ENCODE measurements at regions not wholly inside any gene's neighbourhood (a gene's known extent, or its start where the extent isn't known, plus 50 kb on each side); places are given as distances from the start of the nearest gene placed in this dataset.

- no peak for DNase-seq
Measured at GRCh38 chr6:2502096-2502997, 248.4 kb downstream of the MYLK4 start.

DNA sequence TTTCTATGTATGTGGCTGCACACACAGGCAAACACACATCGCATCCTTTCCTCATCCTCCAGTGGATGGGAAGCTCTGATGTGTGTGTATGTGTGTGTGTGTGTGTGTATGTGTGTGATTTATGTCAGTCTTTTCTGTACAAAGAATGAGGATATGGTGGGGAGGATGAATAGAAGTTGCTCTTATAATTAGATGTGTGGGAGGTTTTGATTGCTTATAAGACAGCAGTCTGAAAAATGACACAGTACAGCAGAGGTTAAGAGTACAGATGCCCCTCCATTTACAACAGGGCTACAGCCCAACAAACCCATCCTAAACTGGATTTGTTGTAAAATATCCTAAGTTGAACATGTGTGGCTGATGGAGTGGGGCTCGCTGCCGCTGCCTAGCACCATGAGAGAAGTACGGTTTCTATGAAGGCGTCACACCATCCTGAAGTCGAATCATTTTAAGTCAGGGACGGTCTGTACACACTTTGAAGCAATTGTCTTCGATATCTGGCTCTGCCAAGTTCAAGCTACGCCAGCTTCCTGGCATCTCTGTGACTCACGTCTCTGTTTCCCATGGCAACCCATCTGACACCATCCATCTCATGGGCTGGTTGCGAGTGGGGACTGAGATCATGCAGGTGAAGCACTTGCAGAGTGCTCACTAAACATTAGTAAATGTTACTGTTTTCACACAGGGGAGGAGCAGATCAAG, 252.6 kb downstream of the MYLK4 start:
- DNase-seq = no peak

- no peak for DNase-seq
Measured at GRCh38 chr6:2496291-2496690, 250.9 kb upstream of the GMDS start.

DNA sequence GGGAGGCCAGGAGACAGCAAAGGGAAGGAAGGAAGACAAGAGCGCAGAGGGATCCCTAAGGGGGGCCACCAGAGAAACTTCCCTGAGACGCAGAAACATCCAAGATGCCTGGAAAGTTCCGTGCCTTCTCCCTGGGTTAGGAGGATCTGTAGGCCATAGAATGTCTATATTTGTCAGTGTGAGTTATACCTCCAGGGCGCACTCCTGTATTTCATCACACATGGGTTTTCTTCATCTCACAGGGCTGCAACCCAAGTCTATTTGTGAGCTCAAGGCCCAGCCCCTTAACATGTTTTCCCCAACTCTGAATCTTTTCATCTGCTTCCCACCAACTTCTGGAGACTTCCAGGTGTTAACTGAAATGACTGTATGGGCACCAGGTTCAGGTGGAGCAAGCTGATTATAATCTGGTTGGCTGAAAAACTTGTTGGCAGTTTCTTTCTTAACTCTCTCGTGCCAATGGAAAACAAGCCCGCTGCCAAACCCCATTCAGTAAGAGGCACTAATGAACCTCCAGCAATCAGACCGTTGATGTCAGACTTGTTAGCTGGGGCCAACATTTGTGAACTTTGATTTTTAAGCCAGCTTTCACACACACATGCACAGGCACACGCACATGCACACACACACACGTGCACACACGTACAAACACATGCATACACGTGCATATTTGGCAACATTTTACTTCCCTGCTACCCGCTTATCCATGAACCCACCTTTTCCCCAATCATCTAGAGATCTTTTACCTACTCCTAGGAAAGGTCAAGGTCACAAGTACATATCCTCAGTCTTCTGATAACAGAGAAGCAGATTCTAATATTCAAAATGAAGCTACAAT, 247.5 kb upstream of the GMDS start:
- no peak for DNase-seq

DNA sequence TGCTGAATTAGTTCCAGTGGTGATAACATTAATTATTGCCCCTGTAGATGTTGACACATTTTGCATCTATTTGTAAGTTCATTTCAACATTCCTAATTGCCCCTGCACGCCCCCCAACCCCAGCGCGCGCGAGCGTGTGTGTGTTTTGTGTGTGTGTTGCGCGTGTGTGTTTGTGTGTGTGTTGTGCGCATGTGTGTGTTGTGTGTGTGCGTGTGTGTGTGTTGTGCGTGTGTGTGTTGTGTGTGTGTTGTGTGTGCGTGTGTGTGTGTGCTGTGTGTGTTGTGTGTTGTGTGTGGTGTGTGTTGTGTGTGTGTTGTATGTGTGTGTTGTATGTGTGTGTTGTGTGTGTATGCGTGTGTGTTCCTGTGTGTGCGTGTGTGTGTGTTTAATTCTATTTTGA, 245.7 kb upstream of the GMDS start:
- no peak for DNase-seq

GRCh38 chr6:2488578-2488977, 243.2 kb upstream of the GMDS start:
- no peak for DNase-seq

DNA sequence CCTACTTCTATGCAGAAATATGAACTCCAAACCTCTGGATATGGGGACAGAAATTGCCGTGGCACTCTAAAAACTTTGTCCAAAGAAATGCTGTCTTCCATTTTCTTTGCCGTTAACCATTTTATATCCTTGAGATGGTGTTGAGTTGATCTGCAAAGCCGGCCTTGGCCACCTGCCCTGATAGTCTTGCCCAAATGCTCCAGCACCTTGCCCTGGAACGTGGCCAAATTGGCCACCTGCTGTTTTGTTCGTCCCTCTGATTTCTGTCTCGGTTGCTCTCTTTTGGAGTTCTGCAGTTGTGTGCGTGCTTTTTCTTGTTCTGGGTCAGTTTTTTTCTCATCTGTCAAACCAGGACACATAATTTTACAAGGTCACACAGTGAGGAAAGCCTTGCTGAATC, 239.7 kb upstream of the GMDS start:
- no peak for DNase-seq

DNA sequence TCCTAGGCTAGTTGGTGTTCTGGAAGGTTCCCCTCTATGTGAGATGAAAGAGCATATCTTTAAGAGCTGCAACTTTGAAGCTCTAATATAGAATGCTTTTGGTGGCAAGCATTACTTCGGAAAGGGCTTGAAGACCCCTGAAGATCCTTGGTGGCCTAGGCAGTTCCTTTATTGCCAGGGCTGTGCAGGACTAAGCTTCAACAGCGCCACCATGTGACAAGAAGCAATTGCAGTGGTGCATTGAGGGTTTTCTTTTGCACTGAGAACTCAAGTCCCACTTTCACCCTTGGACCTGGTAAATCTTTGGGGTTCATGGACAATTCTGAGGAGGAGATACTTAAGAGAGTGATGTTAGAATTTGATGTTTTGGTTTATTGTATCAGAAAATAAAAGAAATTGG, 237.4 kb upstream of the GMDS start:
- no peak for DNase-seq

- no peak for DNase-seq
Measured at GRCh38 chr6:2481307-2481706, 235.9 kb upstream of the GMDS start.

DNA sequence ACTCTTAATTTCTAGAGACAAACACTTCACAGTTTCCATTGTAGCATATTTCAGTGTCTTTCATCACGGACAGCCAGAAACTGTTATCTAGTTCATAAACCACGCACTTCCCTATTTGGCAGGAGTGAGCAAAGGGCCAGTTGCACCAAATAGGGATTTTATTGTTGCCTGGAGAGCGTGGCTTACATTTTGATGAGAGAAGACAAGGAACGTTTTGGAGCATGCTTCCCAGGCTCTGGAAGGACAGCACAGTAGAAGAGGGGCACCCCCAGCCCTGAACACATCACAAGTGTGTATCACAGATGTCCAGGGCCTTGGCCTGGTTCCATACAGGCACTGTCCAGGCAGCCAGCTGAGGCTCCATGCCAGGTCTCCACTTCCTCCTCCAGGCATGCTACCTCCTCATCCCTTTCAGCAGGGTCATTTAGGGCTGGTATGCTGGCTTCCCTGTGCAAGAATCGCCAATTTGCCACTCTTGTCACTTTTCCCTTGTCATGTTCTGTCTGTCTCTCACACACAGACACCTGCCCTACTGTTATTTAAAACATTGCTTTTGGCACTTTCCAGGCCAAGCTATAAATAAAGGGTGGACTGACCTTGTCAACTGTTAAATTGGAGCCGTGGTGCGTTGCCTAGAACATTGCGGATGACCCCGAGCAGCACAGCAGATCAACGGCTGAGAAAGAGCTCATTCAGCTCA, 235.0 kb upstream of the GMDS start:
- no peak for DNase-seq

DNA sequence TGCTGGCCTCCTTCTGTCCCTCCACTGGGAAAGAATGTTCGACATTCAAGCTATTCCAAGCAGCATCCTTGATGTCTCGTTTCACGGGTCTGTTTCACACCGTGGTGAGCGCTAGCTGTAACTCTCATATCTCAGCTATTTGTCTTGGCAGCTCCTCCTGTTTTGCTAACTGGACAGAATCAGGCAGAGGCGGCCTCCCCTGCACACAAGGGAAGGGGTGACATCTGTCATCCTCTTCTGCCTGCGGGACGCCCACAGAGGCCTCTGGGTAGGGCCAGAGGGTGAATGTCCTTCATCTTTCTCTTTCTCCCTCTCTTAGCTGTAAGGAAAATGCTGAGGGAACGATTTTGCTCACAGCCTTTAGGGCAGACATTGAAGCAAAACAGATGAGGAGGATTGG, 232.8 kb upstream of the GMDS start:
- DNase-seq = no peak

- DNase-seq = no peak
Measured at GRCh38 chr6:2477666-2478065, 232.3 kb upstream of the GMDS start.

DNA sequence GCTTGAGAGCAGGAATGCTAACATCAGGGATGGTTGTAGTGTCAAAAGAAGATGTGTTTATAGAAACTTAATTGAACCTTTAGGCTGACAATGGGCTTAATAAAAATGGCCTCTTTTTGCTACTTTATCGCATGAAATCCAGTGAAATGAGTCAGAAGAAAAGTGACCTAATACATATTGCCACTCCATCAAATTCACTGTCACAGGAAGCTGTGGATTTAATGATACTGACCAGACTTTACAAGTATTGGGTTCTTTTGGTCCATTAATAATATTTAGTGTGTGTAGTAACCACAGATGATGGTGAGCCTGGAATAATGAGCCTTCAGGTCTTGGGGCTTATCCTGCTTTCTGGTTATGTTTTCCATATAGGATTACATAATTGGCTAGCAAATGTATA, 231.8 kb upstream of the GMDS start:
- no peak for DNase-seq

DNA sequence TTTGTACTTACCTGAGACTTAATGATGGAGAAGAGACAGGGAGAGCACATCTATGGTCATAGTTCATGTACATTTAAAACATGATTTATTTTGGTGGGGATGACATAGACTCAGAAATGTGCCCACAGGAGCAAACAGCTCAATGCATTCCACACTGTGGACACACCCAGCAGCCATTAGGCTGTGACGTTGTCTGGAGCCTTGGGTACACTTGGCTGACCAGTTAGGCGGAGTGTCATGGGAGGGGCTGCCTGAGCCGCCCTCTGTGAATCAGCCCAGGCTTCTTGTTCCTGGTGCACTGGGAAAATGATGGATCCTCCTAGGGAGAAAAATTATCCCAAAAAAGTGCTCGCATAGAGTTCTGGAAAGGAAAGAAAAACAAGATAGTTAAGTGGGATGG, 231.0 kb upstream of the GMDS start:
- no peak for DNase-seq

DNA sequence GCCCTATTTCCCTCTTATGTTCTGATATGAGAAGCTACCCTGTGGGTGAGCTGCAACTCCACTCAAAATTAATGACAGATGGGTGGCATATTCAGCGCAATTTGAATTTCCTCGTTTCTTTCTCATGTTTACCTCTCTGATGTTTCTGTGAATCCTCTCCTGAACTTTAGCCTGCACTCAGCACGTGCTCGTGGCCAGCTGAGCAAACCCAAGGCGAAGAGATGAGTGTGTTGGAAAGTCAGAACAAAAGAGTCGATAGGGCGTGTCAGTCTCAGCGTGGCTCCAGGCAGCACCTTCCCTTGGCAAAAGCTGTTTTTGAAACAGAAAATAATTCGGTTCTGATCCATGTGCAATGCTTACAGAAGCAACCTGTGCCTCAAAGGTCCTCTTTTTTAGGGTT, 226.1 kb upstream of the GMDS start:
- no peak for DNase-seq

- DNase-seq = no peak
Measured at GRCh38 chr6:2469428-2469827, 224.0 kb upstream of the GMDS start.

- no peak for DNase-seq
Measured at GRCh38 chr6:2468601-2468955, 223.2 kb upstream of the GMDS start.

- DNase-seq = no peak
Measured at GRCh38 chr6:2467929-2468600, 222.7 kb upstream of the GMDS start.

GRCh38 chr6:2465336-2465735, 219.9 kb upstream of the GMDS start:
- no peak for DNase-seq

DNA sequence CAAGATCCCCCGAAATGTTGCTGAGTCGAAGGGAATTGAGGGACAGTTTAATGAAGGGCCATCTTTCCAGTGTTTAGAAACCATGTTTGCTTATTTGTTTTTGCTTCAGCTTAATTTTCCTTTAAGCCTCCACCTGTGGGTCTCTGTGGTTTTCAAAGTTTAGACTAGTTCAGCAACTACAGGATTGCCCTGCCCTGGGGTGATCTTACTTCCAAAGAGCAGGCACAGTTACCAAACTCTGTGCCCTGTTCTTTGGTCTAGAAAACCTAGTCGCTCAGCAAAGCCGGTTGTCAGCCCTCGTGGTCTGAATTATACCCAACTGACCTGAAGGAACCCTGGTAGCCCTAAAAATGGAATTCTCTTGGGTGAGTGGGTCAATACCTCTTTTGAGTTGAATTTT, 219.2 kb upstream of the GMDS start:
- no peak for DNase-seq

GRCh38 chr6:2462831-2463230, 217.4 kb upstream of the GMDS start:
- no peak for DNase-seq

DNA sequence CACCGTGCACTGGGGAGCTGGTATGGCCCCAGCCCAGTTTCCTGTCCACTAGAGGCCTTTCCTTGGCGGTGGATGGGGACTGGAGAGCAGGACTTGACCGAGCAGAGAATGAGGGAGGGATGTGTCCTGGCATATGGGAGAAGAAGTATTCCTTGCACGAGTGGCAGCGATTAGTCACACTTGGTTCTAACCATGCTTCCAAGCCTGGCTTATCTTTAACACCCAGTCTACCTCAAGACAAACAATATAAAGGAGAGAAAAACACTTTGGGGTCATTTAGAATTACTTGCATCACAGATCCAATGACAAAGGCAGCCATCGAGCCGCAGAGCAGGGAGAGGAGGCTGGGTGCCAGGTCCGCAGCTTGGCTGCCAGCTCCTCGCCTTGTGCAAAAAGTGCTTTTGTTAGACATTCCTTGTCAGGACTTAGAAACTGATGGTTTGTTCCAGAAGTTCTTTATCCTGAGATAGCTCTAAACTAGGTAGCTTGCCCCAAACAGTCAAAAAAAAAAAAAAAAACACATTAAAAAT, 214.9 kb upstream of the GMDS start:
- no peak for DNase-seq
